AG09319 (cell line): ENCODE measurements at regions not wholly inside any gene's neighbourhood (a gene's known extent, or its start where the extent isn't known, plus 50 kb on each side); places are given as distances from the start of the nearest gene placed in this dataset.

Experiments used
- DNase-seq: peaks from one replicate; pipeline ENCODE4 v3.0.0-alpha.2; 2010; ENCODE audit warnings: low read depth; ENCODE audit errors: extremely low read depth
- TF ChIP-seq, protein P1 (sequence below): IDR thresholded peaks from 2 replicates; pipeline ENCODE4 v1.5.1; 2011; ENCODE audit warnings: low read depth, mild to moderate bottlenecking, inconsistent platforms, low read length, moderate library complexity

DNA sequence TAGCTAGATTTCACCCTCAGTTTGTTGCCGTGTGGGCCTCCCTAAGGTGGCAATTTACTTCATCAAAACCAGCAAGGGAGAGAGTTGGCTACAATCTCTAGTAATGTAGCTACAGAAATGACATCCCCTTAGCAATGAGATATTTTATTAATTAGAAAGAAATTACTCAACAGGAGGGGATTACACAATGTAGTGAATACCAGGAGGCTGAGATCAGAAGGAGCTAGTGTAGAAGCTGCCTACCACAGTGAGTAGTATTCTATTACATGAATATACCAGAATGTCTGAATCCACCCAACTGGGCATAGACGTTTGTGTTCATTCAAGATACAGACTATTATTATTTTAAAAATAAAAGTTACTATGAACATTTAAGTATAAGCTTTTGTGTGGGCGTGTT lies 868.2 kb upstream of the CXADR start:
- DNase-seq = no peak

DNA sequence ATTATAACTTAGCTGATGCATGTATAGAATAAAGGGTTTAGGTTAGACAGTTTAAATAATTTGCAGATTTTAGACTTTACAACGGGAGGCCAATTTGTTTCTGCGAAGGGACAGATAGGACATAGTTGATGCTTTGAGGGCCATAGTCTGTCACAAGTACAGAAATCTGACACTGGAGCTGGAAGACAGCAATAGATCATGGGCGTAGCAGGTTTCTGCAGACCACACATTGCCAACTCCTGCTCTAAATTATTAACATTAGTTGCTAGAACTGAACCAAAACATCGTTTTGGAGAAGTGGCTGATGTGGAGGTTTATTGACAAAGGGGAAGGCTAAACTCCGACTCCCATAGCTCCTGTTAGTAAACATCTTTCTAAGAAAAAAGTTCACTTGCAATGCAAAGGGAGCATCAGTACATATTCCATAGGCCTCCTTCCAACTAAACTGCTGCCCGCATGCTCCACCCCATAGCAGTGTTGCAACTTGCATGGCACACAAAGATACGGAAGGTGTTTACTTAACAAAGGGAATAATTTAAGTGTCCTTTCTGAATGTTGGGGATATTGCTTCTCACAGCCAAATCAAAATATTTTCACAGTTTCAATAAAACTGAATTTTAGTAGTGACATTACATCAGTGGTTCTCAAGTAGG lies 862.0 kb upstream of the CXADR start:
- TF ChIP-seq, protein P1, sequence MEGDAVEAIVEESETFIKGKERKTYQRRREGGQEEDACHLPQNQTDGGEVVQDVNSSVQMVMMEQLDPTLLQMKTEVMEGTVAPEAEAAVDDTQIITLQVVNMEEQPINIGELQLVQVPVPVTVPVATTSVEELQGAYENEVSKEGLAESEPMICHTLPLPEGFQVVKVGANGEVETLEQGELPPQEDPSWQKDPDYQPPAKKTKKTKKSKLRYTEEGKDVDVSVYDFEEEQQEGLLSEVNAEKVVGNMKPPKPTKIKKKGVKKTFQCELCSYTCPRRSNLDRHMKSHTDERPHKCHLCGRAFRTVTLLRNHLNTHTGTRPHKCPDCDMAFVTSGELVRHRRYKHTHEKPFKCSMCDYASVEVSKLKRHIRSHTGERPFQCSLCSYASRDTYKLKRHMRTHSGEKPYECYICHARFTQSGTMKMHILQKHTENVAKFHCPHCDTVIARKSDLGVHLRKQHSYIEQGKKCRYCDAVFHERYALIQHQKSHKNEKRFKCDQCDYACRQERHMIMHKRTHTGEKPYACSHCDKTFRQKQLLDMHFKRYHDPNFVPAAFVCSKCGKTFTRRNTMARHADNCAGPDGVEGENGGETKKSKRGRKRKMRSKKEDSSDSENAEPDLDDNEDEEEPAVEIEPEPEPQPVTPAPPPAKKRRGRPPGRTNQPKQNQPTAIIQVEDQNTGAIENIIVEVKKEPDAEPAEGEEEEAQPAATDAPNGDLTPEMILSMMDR = no peak
- DNase-seq = no peak

More for the DNA sequence above, 868.2 kb upstream of the CXADR start:
- TF ChIP-seq, protein P1 = no peak

DNA sequence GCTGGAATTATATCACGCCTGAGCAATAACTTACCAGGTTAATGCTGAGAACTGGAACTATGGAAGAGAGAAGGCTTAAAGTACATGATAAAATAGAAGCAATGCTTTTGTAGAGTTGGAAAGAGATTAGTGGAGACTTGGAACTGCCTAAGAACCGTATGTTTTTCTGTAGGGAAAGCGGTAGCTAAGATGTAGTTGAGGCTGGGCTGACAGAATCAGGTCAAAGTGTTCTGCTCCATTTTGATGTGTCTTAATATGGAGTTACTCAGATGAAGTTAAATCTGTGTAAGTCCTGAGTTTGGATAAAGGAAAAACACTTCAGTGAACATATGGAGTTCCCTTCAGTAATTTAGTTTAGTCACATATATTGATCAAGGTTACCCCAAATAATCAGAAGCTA lies 860.9 kb upstream of the CXADR start:
- TF ChIP-seq, protein P1 = no peak
- DNase-seq = no peak

DNA sequence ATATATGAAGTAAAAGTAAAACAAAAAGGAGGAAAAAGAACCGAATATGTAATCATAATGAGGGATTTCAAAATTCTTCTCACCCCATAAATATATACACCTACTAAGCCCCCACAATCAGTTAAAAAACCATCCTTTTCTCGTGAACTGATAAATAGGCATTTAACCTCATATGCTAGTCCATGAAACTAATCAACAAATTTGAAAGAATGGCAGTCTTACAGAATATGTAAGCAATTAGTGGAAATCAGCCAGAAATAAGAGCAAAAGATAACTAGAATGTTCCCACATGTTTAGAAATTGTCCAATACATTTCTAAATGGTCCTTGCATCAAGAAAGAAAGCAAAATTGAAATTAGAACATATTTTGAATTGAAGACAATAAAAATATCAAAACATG lies 849.4 kb upstream of the CXADR start:
- TF ChIP-seq, protein P1 = no peak
- DNase-seq = no peak

DNA sequence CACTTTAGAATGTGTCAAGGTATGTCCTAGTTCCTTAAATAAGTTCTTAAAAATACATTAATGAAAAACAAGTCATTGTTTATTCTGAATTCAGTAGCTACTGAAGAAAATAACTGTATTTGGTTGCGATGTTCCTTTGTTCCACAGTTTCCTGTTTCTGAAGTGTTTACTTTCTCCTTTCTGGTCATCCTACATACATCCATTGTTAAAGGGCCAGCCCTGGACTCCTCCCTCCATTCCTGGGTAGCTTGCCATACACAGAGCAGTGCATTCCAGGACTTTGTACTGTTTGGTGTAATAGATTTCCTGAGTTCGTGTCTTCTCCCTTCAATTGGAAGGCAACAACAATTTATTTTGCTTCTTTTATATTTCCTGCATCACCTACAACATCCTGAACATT lies 845.4 kb upstream of the CXADR start:
- DNase-seq = no peak
- TF ChIP-seq, protein P1 = no peak

DNA sequence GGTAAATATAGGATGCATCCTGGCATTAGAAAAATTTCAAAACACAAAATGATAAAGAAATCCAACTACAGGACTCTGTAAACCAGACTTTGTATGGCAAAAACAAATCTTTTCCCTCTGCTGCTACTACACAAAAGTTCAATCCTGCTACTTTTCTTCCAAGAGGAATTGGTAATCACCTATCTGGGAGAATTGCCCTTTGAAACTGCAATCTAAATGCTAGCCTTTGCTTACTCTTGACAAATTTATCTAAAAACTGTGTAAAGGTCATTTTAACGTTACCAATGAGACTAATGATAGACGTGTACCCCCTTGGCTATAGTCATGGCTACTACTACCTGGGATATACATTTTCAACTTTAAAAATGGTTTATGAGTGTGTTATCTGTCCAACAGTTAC lies 837.9 kb upstream of the CXADR start:
- TF ChIP-seq, protein P1 = no peak

DNA sequence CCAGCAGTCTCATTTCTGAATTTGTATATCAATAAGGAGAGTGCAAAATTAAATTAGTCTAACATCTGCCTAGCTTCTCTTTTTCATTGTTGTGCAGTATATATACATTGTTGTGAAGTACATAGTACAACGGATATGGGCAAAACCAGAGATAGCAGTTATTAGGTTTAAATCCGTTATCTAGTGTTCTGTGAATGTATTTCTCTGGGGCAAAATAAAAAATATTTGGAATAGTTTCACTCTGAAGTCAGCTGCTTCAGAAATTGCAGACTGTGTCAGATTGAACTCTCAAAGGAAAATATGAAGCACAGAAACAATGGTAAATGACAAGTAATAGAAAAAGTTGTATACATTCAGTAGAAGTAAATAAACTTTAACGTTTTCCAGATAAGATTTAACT lies 836.5 kb upstream of the CXADR start:
- TF ChIP-seq, protein P1 = no peak
- no peak for DNase-seq

More for the DNA sequence above, 837.9 kb upstream of the CXADR start:
- no peak for DNase-seq
